ENCODE measurements at regions not wholly inside any gene's neighbourhood (a gene's known extent, or its start where the extent isn't known, plus 50 kb on each side); places are given as distances from the start of the nearest gene placed in this dataset.

DNA sequence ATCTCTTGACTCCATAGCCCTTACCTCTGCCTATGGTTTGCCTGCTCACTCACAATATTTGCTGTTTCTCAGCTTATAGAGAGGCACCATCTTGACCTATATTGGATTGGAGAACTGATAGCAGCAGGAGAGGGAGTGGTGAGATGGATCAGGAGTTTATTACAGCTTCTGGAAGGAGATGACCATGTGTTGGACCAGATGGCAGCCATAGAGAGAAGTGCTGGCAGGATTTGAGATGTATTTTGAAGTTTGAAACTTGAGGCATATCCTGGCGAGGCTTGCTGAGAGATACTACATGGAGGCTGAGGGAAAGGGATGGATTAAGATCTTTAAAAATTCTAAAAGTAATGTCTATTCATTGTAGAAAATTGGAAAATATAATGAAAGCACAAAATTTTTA lies 198.0 kb upstream of the ZFP64 start:
- TF ChIP-seq POLR2A (IDR thresholded peaks at IDR 0.05) (no peak), CTCF (IDR thresholded peaks at IDR 0.05) (no peak), POLR2AphosphoS5 (IDR thresholded peaks at IDR 0.05) (no peak), EP300 (IDR thresholded peaks at IDR 0.05) (no peak)
